ENCODE measurements at regions not wholly inside any gene's neighbourhood (a gene's known extent, or its start where the extent isn't known, plus 50 kb on each side); places are given as distances from the start of the nearest gene placed in this dataset.
"Not testable (repeated sequence)": the region's sequence is repeated elsewhere in the genome, so short reads cannot be mapped to it uniquely, and the experiment has no call there.

DNA sequence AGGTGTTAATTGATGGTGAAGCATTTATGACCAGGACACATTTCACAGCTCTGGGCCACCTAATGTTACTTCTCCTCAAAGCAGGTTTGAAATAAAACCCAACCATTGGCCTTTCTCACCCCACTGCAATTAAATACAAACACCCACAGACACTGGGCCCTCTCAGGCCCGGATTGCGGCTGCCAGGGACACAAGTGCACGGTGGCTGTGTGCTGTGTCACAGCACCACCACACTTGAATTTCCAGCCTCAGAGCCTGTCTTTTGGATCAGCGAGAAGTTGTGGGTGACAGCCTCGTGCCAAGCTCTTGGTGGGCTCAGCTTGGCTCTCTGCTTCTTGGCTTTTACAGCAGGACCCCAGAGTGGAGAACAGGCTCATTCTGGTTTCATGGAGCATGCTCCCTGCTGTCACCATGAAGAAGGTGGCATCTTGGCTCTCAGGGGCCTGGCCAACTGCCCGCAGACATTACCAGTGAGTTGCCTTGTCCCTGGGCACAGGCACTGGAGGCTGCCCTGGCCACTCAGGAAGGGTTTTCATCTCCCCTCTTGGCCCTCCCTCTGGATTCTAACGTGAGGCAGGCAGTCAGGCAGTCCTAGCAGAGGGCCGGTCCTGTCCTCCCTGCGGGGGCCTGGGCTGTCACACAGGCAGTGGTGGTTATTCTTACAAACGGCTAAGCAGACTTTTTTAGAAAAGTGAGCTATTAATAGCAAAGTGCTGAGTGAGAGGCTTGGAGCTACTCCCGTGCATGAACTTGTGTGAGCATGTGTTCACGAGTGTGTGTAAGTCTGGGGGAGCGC is 234.5 kb downstream of the BCL2L11 start:
- TF ChIP-seq POLR2A (IDR thresholded peaks at IDR 0.05): not testable (repeated sequence)
- TF ChIP-seq, protein P1, sequence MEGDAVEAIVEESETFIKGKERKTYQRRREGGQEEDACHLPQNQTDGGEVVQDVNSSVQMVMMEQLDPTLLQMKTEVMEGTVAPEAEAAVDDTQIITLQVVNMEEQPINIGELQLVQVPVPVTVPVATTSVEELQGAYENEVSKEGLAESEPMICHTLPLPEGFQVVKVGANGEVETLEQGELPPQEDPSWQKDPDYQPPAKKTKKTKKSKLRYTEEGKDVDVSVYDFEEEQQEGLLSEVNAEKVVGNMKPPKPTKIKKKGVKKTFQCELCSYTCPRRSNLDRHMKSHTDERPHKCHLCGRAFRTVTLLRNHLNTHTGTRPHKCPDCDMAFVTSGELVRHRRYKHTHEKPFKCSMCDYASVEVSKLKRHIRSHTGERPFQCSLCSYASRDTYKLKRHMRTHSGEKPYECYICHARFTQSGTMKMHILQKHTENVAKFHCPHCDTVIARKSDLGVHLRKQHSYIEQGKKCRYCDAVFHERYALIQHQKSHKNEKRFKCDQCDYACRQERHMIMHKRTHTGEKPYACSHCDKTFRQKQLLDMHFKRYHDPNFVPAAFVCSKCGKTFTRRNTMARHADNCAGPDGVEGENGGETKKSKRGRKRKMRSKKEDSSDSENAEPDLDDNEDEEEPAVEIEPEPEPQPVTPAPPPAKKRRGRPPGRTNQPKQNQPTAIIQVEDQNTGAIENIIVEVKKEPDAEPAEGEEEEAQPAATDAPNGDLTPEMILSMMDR (IDR thresholded peaks at IDR 0.05 in 4 of 5, conservative IDR thresholded peaks at IDR 0.05 in 1 of 5): not testable (repeated sequence)
